ENCODE measurements at regions not wholly inside any gene's neighbourhood (a gene's known extent, or its start where the extent isn't known, plus 50 kb on each side); places are given as distances from the start of the nearest gene placed in this dataset.

GRCh38 chr3:159018341-159018740 is 216.5 kb downstream of the MFSD1 start:
- no peak overlapping the region for H3K4me3 Mint-ChIP-seq (ENCODE audit: unreplicated experiment)
- no peaks in the 10 kb centered on the region for H3K4me1 Mint-ChIP-seq (ENCODE audit: low read depth, unreplicated experiment)

GRCh38 chr3:159025733-159026132 is 223.9 kb downstream of the MFSD1 start:
- no peaks in the 10 kb centered on the region for H3K36me3 Mint-ChIP-seq (ENCODE audit: unreplicated experiment)
- H3K9me3 Mint-ChIP-seq (ENCODE audit: unreplicated experiment), result peaks cover 1% of the 10 kb centered on the region
- H3K27ac Mint-ChIP-seq (ENCODE audit: unreplicated experiment), result no peak overlapping the region
- no peaks in the 10 kb centered on the region for H3K4me1 Mint-ChIP-seq (ENCODE audit: low read depth, unreplicated experiment)
- no peak overlapping the region for H3K4me3 Mint-ChIP-seq (ENCODE audit: unreplicated experiment)
- H3K27me3 Mint-ChIP-seq (ENCODE audit: unreplicated experiment), result no peaks in the 10 kb centered on the region
- no peak for DNase-seq
- no peak for TF ChIP-seq CTCF (IDR thresholded peaks at IDR 0.05; ENCODE audit: partially characterized antibody, unreplicated experiment)

More at GRCh38 chr3:159018341-159018740, 216.5 kb downstream of the MFSD1 start:
- H3K27me3 Mint-ChIP-seq (ENCODE audit: unreplicated experiment), result no peaks in the 10 kb centered on the region
- H3K36me3 Mint-ChIP-seq (ENCODE audit: unreplicated experiment), result no peaks in the 10 kb centered on the region
- no peaks in the 10 kb centered on the region for H3K9me3 Mint-ChIP-seq (ENCODE audit: unreplicated experiment)
- no peak for DNase-seq
- H3K27ac Mint-ChIP-seq (ENCODE audit: unreplicated experiment), result no peak overlapping the region
- TF ChIP-seq CTCF (IDR thresholded peaks at IDR 0.05; ENCODE audit: partially characterized antibody, unreplicated experiment), result no peak

- TF ChIP-seq CTCF (IDR thresholded peaks at IDR 0.05; ENCODE audit: partially characterized antibody, unreplicated experiment), result no peak
- Mint-ChIP-seq H3K4me1 (ENCODE audit: low read depth, unreplicated experiment) (no peaks in the 10 kb centered on the region), H3K4me3 (ENCODE audit: unreplicated experiment) (no peak overlapping the region), H3K36me3 (ENCODE audit: unreplicated experiment) (no peaks in the 10 kb centered on the region), H3K9me3 (ENCODE audit: unreplicated experiment) (peaks cover 1% of the 10 kb centered on the region), H3K27me3 (ENCODE audit: unreplicated experiment) (no peaks in the 10 kb centered on the region), H3K27ac (ENCODE audit: unreplicated experiment) (no peak overlapping the region)
- DNase-seq, result no peak
Observed at GRCh38 chr3:159026510-159026909, 224.7 kb downstream of the MFSD1 start.

GRCh38 chr3:159028706-159029105 is 226.9 kb downstream of the MFSD1 start:
- TF ChIP-seq CTCF (IDR thresholded peaks at IDR 0.05; ENCODE audit: partially characterized antibody, unreplicated experiment), result no peak
- no peak for DNase-seq
- Mint-ChIP-seq H3K4me3 (ENCODE audit: unreplicated experiment) (no peak overlapping the region), H3K27me3 (ENCODE audit: unreplicated experiment) (no peaks in the 10 kb centered on the region), H3K9me3 (ENCODE audit: unreplicated experiment) (peaks cover 1% of the 10 kb centered on the region), H3K27ac (ENCODE audit: unreplicated experiment) (no peak overlapping the region), H3K4me1 (ENCODE audit: low read depth, unreplicated experiment) (no peaks in the 10 kb centered on the region), H3K36me3 (ENCODE audit: unreplicated experiment) (no peaks in the 10 kb centered on the region)

GRCh38 chr3:159029306-159030026 is 227.6 kb downstream of the MFSD1 start:
- no peaks in the 10 kb centered on the region for H3K36me3 Mint-ChIP-seq (ENCODE audit: unreplicated experiment)
- no peak for TF ChIP-seq CTCF (IDR thresholded peaks at IDR 0.05; ENCODE audit: partially characterized antibody, unreplicated experiment)
- no peak for DNase-seq
- H3K9me3 Mint-ChIP-seq (ENCODE audit: unreplicated experiment), result peaks cover 1% of the 10 kb centered on the region
- no peaks in the 10 kb centered on the region for H3K27me3 Mint-ChIP-seq (ENCODE audit: unreplicated experiment)
- H3K4me3 Mint-ChIP-seq (ENCODE audit: unreplicated experiment), result no peak overlapping the region
- no peaks in the 10 kb centered on the region for H3K4me1 Mint-ChIP-seq (ENCODE audit: low read depth, unreplicated experiment)
- H3K27ac Mint-ChIP-seq (ENCODE audit: unreplicated experiment), result no peak overlapping the region
